K562 (cell line): ENCODE measurements at regions not wholly inside any gene's neighbourhood (a gene's known extent, or its start where the extent isn't known, plus 50 kb on each side); places are given as distances from the start of the nearest gene placed in this dataset.

Experiments
- ATAC-seq: fragments of 200-7000 bp; cut with Tn5 transposase; 3 replicates; pipeline ENCODE4 v1.9.1; 2020; ENCODE audit warnings: moderate library complexity
- BruUV-seq: library from RNA; stranded (reverse); fragments of 400-500 nt; replicated peaks from 2 replicates; lab custom pipeline; 2021; lab: Mats Ljungman, UMichigan
- CTCF ChIA-PET: fragments of 300-600 bp; formaldehyde crosslinking; extraction: SDS; loops from one replicate; lab custom pipeline; 2021; ENCODE audit warnings: low intra/inter-chr PET ratio; lab: Yijun Ruan, JAX
- POLR2A ChIA-PET: fragments of 300-600, 350-650 bp; sonication (Branson Sonifier 250); formaldehyde crosslinking; extraction: SDS; loops from one replicate; lab custom pipeline; 2021; ENCODE audit warnings: antibody characterized with exemption, inconsistent platforms; lab: Yijun Ruan, JAX
- DNase-seq, 4 experiments: peaks; one replicate each; pipeline versions ENCODE4 v3.0.0 to v3.0.0-alpha.2; 2011 to 2018; ENCODE audit warnings: low spot score in 3 of 4, mixed read lengths in 3 of 4; ENCODE audit errors: extremely low read depth in 1 of 4
- FAIRE-seq: peaks from 2 replicates; lab custom pipeline; 2011; peaks lifted over from hg19 to GRCh38; lab: Jason Lieb, UNC
- H2AFZ ChIP-seq: 2 replicates; pipeline ENCODE4 v1.6.0; 2011; ENCODE audit warnings: low read depth, low read length, control low read depth, inconsistent platforms
- H3K27ac ChIP-seq: fragments of 200-600 bp; 3 replicates; pipeline ENCODE4 v1.8.0; 2011; ENCODE audit warnings: low read depth, mild to moderate bottlenecking, control low read depth, inconsistent platforms, low read length, moderate library complexity, mixed read lengths; ENCODE audit errors: extremely low read depth
- H3K27me3 ChIP-seq, 2 experiments: fragments of 300-600 bp in 1 of 2; 2 replicates in 1 of 2; 3 replicates in 1 of 2; pipeline versions ENCODE4 v1.6.0 to v1.8.0; 2011; ENCODE audit warnings: inconsistent platforms in 2 of 2, low read length in 2 of 2, mild to moderate bottlenecking in 1 of 2, mixed read lengths in 1 of 2, moderate library complexity in 1 of 2; ENCODE audit not compliant: control insufficient read depth in 2 of 2, insufficient read depth in 2 of 2
- H3K36me3 ChIP-seq: fragments of 300-600 bp; 3 replicates; pipeline ENCODE4 v1.8.0; 2011; ENCODE audit warnings: mild to moderate bottlenecking, low read length, inconsistent platforms; ENCODE audit not compliant: control insufficient read depth, insufficient read depth
- H3K4me1 ChIP-seq, 2 experiments: fragments of 200-600 bp in 1 of 2; replicated peaks in 1 of 2; 2 replicates in 1 of 2; 3 replicates in 1 of 2; pipeline versions ENCODE4 v1.5.1 to v1.8.0; 2011; ENCODE audit warnings: inconsistent platforms in 2 of 2, low read length in 2 of 2, mild to moderate bottlenecking in 1 of 2, mixed read lengths in 1 of 2, moderate library complexity in 1 of 2; ENCODE audit not compliant: control insufficient read depth in 2 of 2, insufficient read depth in 2 of 2
- H3K4me2 ChIP-seq: 2 replicates; pipeline ENCODE4 v1.6.1; 2011; ENCODE audit warnings: low read length, control low read depth, inconsistent platforms, mixed read lengths; ENCODE audit not compliant: insufficient read depth
- H3K4me3 ChIP-seq: fragments of 200-600 bp; sonication (generic), shearing (Covaris generic); 2 replicates; pipeline ENCODE4 v1.5.1; 2016; ENCODE audit warnings: control low read depth, inconsistent platforms
- H3K79me2 ChIP-seq: fragments of 200-600 bp; 3 replicates; pipeline ENCODE4 v1.8.0; 2011; ENCODE audit warnings: low read length, inconsistent platforms; ENCODE audit not compliant: control insufficient read depth, insufficient read depth
- H3K9ac ChIP-seq, 2 experiments: 2 replicates each; pipeline versions ENCODE4 v1.6.0 to v1.6.1; 2011; ENCODE audit warnings: low read depth in 2 of 2, low read length in 2 of 2, control low read depth in 1 of 2, inconsistent platforms in 1 of 2, mild to moderate bottlenecking in 1 of 2, mixed read lengths in 1 of 2; ENCODE audit not compliant: insufficient read depth in 1 of 2
- H3K9me1 ChIP-seq: one replicate; pipeline ENCODE4 v1.6.0; 2011; ENCODE audit warnings: inconsistent platforms, mild to moderate bottlenecking, low read length, moderate library complexity; ENCODE audit not compliant: control insufficient read depth, insufficient read depth
- H3K9me3 ChIP-seq: replicated peaks from 2 replicates; pipeline ENCODE4 v1.5.1; 2011; ENCODE audit warnings: low read depth, low read length, inconsistent platforms; ENCODE audit not compliant: control insufficient read depth, insufficient read depth
- H4K20me1 ChIP-seq: replicated peaks from 2 replicates; pipeline ENCODE4 v1.6.1; 2011; ENCODE audit warnings: low read length, inconsistent platforms, mixed read lengths; ENCODE audit not compliant: control insufficient read depth, insufficient read depth
- LEF1 ChIP-seq: fragments of 450-650 bp; IDR thresholded peaks from 2 replicates; pipeline ENCODE4 v1.6.1; 2016; ENCODE audit warnings: mild to moderate bottlenecking
- MCM5 ChIP-seq: fragments of 450-650 bp; IDR thresholded peaks from 2 replicates; pipeline ENCODE4 v1.6.1; 2016; ENCODE audit warnings: low read depth
- PRPF4 ChIP-seq: fragments of 200-400 bp; formaldehyde crosslinking; IDR thresholded peaks from one replicate; pipeline ENCODE4 v1.6.1; 2017; ENCODE audit warnings: low read length, low read depth, mild to moderate bottlenecking; ENCODE audit not compliant: insufficient read depth, poor library complexity, severe bottlenecking
- RUNX1 ChIP-seq: sonication (generic); IDR thresholded peaks from 2 replicates; pipeline ENCODE4 v1.6.1; 2016; ENCODE audit warnings: antibody characterized with exemption, low read depth
- TEAD1 ChIP-seq, 2 experiments: fragments of 450-650 bp in 1 of 2; sonication (generic) in 1 of 2; formaldehyde crosslinking; IDR thresholded peaks; 2 replicates each; pipeline versions ENCODE4 v1.4.0 to v1.8.0; 2020 to 2022; ENCODE audit warnings: mild to moderate bottlenecking in 2 of 2, missing genetic modification reagents in 1 of 2
- ZC3H11A ChIP-seq: IDR thresholded peaks from 2 replicates; pipeline ENCODE4 v1.6.1; 2012; ENCODE audit warnings: low read depth, low read length, improper control_type of control experiment
- ZNF23 ChIP-seq: fragments of 250-450 bp; sonication (Bioruptor Pico); IDR thresholded peaks from 2 replicates; pipeline ENCODE4 v1.4.0; 2020; ENCODE audit warnings: mild to moderate bottlenecking
- ZNF780A ChIP-seq: fragments of 250-450 bp; sonication (Bioruptor Pico); IDR thresholded peaks from 2 replicates; pipeline ENCODE4 v1.5.0; 2021; ENCODE audit warnings: mild to moderate bottlenecking
- WGBS: fragments of 100-300 bp; shearing (Covaris generic); methylation state at CpG from one replicate; pipeline ENCODE4 v1.1.6; 2016; ENCODE audit warnings: low coverage, mixed read lengths; ENCODE audit not compliant: insufficient coverage; ENCODE audit errors: missing lambda C conversion rate; 5-methylcytosine and 5-hydroxymethylcytosine counted together
- in situ Hi-C: fragments of 300-500 bp; cut with MboI; formaldehyde crosslinking; loops from 4 replicates; pipeline ENCODE4 v1.15.0; 2018; ENCODE audit warnings: inconsistent platforms, mixed read lengths
- intact Hi-C: fragments of 100-400 bp; cut with micrococcal nuclease; formaldehyde crosslinking; loops from 2 replicates; pipeline ENCODE4 v1.14.2; 2022
- TF ChIP-seq, protein P1 (sequence below): fragments of 450-650 bp; IDR thresholded peaks from 2 replicates; pipeline ENCODE4 v1.6.1; 2016; ENCODE audit warnings: antibody characterized with exemption
- TF ChIP-seq, protein P2 (sequence below): IDR thresholded peaks from 3 replicates; pipeline ENCODE4 v1.6.1; 2011; ENCODE audit warnings: borderline replicate concordance, mild to moderate bottlenecking, moderate library complexity; ENCODE audit not compliant: insufficient read length; ENCODE audit errors: extremely low read depth
- TF ChIP-seq, protein P3 (sequence below): fragments of 250-450 bp; sonication (Bioruptor Pico); IDR thresholded peaks from 2 replicates; pipeline ENCODE4 v1.5.1; 2021; ENCODE audit warnings: mild to moderate bottlenecking

DNA sequence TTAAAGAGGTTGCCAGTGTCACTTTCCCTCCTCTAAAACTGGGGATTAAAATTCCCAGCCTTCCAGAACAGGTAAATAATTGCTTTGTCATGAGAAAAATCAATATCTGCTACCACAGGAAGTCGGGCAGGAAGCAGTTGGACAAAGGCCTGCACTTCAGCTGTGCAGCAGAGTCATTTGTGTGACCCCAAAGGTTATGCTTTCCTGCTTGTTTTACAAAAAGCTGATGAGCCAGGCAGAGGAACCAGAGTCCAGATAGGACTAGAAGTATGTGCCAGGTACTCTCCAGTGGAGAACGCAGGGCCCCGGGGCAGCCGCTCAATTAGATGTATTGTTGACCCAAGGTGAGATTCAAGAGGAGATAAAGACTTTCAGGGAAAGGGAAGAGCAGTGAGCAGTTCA, 117.1 kb upstream of the FRMD6 start:
- in situ Hi-C loops (no loop called here), intact Hi-C loops (no loop called here)
- no peak overlapping the region for H2AFZ ChIP-seq
- no peak overlapping the region for H3K9ac ChIP-seq
- H3K9me1 ChIP-seq, result no peaks in the 10 kb centered on the region
- no peaks in the 10 kb centered on the region for H3K9me3 ChIP-seq
- H3K4me3 ChIP-seq, result no peak overlapping the region
- H3K36me3 ChIP-seq, result no peaks in the 10 kb centered on the region
- no peaks in the 10 kb centered on the region for H3K27me3 ChIP-seq
- WGBS, result 0% methylated on average over 4 of the region's 4 CpGs
- no peak overlapping the region for H3K4me2 ChIP-seq
- no peak overlapping the region for H3K27ac ChIP-seq
- DNase-seq (no peak), ATAC-seq (no peak), FAIRE-seq (no peak)
- H4K20me1 ChIP-seq, result no peaks in the 10 kb centered on the region
- POLR2A ChIA-PET, result no interaction called here
- CTCF ChIA-PET, result no interaction called here
- no peaks in the 10 kb centered on the region for H3K79me2 ChIP-seq
- no peaks in the 10 kb centered on the region for H3K4me1 ChIP-seq
- BruUV-seq, result no TSS peak
- TF ChIP-seq LEF1 (no peak), TEAD1 (CRISPR knock-in tag; IDR thresholded peaks at IDR 0.05) (no peak), PRPF4 (no peak), ZC3H11A (no peak), ZNF780A (CRISPR knock-in tag) (no peak), RUNX1 (no peak), ZNF23 (CRISPR knock-in tag) (no peak), MCM5 (no peak)
- TF ChIP-seq, protein P1, sequence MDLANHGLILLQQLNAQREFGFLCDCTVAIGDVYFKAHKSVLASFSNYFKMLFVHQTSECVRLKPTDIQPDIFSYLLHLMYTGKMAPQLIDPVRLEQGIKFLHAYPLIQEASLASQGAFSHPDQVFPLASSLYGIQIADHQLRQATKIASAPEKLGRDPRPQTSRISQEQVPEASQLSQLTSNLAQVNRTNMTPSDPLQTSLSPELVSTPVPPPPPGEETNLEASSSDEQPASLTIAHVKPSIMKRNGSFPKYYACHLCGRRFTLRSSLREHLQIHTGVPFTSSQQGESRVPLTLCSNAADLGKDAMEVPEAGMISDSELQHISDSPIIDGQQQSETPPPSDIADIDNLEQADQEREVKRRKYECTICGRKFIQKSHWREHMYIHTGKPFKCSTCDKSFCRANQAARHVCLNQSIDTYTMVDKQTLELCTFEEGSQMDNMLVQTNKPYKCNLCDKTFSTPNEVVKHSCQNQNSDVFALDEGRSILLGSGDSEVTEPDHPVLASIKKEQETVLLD, result no peak
- TF ChIP-seq, protein P2, sequence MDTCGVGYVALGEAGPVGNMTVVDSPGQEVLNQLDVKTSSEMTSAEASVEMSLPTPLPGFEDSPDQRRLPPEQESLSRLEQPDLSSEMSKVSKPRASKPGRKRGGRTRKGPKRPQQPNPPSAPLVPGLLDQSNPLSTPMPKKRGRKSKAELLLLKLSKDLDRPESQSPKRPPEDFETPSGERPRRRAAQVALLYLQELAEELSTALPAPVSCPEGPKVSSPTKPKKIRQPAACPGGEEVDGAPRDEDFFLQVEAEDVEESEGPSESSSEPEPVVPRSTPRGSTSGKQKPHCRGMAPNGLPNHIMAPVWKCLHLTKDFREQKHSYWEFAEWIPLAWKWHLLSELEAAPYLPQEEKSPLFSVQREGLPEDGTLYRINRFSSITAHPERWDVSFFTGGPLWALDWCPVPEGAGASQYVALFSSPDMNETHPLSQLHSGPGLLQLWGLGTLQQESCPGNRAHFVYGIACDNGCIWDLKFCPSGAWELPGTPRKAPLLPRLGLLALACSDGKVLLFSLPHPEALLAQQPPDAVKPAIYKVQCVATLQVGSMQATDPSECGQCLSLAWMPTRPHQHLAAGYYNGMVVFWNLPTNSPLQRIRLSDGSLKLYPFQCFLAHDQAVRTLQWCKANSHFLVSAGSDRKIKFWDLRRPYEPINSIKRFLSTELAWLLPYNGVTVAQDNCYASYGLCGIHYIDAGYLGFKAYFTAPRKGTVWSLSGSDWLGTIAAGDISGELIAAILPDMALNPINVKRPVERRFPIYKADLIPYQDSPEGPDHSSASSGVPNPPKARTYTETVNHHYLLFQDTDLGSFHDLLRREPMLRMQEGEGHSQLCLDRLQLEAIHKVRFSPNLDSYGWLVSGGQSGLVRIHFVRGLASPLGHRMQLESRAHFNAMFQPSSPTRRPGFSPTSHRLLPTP, result no peak
- TF ChIP-seq, protein P3, sequence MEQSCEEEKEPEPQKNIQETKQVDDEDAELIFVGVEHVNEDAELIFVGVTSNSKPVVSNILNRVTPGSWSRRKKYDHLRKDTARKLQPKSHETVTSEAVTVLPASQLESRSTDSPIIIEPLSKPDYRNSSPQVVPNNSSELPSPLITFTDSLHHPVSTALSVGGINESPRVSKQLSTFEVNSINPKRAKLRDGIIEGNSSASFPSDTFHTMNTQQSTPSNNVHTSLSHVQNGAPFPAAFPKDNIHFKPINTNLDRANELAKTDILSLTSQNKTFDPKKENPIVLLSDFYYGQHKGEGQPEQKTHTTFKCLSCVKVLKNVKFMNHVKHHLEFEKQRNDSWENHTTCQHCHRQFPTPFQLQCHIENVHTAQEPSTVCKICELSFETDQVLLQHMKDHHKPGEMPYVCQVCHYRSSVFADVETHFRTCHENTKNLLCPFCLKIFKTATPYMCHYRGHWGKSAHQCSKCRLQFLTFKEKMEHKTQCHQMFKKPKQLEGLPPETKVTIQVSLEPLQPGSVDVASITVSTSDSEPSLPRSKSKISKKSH (CRISPR knock-in tag), result no peak
